HG03064 (cell line): ENCODE measurements at regions not wholly inside any gene's neighbourhood (a gene's known extent, or its start where the extent isn't known, plus 50 kb on each side); places are given as distances from the start of the nearest gene placed in this dataset.

ENCODE experiments used
- ATAC-seq: cut with Tn5 transposase; IDR thresholded peaks from one replicate; pipeline ENCODE4 v1.9.1; 2021; ENCODE audit warnings: low read depth; ENCODE audit not compliant: unreplicated experiment

- no peak for ATAC-seq
Measured at GRCh38 chr14:98512501-98513251, 759.3 kb downstream of the BCL11B start.

- ATAC-seq: no peak
Measured at GRCh38 chr14:98513558-98513957, 758.4 kb downstream of the BCL11B start.

- ATAC-seq: no peak
Measured at GRCh38 chr14:98514016-98514415, 758.0 kb downstream of the BCL11B start.

DNA sequence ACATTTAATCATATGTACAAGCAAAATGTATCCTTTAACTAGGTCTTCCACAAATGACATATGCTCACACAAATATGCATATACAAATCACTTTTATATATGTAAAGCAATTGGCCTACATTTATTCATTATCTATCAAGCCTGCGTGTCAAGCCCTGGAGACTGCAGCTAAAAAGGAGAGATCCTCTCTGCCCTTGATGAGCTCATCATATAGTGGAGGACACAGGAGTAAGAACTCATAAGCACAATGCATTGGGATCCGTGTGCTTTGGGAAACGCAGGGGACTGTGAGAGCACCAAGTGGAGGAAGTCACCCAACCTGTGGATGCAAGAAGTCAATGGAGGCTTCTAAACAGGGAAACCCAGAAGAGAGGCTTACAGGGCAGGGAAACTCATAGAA lies 735.7 kb downstream of the BCL11B start:
- ATAC-seq: no peak

GRCh38 chr14:98542316-98542715 lies 729.7 kb downstream of the BCL11B start:
- ATAC-seq: no peak

DNA sequence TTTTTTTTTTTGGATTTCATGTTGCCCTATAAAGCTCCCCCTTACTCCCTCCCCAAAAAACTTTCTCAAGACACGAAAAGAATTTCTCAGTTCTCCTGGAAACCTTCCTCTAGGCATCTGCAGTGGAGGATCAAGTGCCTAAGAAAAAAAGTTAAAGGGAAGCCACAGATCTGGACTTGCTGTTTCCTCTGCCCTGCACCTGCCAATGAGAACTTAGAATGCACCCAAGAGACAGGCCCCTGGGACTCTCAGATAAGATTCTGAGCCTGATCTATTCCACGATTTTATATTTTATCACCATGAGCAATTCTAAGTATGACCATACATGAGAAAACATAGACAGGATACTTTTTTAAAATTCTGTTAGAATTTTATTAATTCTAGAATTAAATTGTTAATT lies 728.9 kb downstream of the BCL11B start:
- no peak for ATAC-seq

DNA sequence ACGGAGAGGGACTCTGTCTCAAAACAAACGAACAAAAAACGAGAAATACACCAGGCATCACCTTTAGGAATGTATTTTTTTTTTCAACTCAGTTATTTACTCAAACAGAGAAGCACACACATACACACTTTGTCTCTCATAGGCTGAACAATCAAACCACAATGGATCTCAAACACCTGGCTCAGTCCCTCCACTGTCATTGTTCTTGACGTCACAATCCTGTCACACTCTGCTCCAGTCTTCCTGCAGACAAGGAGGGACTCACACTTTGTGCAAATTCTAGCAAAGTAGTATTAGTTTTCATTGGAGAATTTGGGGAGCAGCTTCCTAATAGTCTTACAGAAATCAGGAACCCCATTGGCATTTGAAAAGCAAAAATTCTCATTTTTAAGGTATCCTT lies 727.8 kb downstream of the BCL11B start:
- ATAC-seq: no peak

- ATAC-seq: no peak
Measured at GRCh38 chr14:98545181-98545580, 726.8 kb downstream of the BCL11B start.

- no peak for ATAC-seq
Measured at GRCh38 chr14:98548071-98548686, 723.8 kb downstream of the BCL11B start.

DNA sequence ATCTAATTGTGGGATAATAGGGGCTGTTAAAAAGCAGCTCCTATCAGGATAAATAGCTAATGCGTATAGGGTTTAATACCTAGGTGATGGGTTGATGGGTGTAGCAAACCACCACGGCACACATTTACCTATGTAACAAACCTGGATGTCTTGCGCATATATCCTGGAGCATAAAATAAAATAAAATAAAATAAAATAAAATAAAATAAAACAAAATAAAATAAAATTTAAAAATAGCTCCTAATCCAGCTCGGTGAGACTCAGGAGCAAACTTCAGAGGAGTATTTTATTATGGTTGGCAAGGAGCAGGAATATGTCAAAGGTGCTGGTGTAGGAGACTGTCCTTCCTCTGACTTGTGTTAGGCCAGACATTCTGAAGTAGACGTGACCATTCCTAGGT lies 721.0 kb downstream of the BCL11B start:
- ATAC-seq: no peak

DNA sequence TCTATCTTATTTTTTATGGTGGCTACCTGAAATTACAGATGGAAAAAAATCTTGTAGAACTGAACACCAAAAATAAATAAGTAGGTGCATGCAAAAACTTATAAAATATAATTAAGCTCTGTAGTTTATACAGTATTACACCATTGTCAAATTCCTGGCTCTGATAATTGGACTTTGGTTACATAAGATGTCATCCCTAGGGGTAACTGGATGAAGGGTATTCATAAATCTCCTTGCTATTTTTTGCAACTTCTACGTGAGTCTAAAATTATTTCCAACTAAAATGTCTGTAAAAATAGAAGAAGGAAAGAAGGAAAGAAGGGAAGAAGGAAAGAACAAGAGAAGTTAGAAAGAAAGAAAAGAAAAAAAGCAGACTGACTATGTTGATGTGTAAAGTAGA lies 716.6 kb downstream of the BCL11B start:
- no peak for ATAC-seq

DNA sequence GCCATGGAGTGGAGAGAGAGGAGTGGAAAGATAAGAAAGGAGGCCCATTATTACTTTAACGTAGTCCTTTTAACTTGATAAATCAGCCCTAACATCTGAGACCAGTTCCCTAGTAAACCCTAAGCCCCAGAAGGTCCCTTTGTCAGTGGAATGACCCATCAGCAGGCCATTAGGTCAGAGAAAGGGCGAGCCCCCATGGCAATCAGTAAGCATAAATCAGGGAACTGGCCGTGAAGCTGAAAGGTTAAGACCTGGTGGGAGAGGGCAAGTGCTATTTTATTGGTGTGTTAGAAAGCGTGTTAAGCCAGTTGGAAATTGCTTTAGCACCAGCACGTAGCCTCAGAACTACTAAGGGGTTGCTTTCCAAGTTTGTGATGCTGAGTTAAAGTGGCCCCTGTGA lies 708.0 kb downstream of the BCL11B start:
- ATAC-seq: no peak

DNA sequence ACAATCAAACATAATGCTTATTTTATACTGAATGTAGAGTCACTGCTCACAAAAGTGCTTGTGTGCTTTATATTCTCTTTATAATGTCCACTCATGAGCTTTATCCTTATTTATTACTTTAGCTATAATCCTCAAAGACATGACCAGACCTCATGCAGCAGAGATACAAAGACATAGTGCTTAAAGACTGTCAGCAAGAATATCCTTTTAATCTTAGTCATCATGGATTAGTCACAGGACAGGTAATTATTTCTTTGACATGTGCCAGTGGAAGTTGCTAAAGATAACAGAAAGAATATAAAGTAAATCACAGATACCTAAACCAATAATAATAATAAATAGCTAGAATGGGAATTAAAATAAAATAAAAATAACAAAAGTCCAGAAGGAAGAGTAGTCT lies 707.5 kb downstream of the BCL11B start:
- no peak for ATAC-seq

- ATAC-seq: no peak
Measured at GRCh38 chr14:98571104-98571503, 700.9 kb downstream of the BCL11B start.

GRCh38 chr14:98573082-98573481 lies 698.9 kb downstream of the BCL11B start:
- ATAC-seq: no peak

- no peak for ATAC-seq
Measured at GRCh38 chr14:98576463-98576862, 695.5 kb downstream of the BCL11B start.

GRCh38 chr14:98578204-98578603 lies 693.8 kb downstream of the BCL11B start:
- ATAC-seq: no peak

- no peak for ATAC-seq
Measured at GRCh38 chr14:98579140-98579539, 692.9 kb downstream of the BCL11B start.

DNA sequence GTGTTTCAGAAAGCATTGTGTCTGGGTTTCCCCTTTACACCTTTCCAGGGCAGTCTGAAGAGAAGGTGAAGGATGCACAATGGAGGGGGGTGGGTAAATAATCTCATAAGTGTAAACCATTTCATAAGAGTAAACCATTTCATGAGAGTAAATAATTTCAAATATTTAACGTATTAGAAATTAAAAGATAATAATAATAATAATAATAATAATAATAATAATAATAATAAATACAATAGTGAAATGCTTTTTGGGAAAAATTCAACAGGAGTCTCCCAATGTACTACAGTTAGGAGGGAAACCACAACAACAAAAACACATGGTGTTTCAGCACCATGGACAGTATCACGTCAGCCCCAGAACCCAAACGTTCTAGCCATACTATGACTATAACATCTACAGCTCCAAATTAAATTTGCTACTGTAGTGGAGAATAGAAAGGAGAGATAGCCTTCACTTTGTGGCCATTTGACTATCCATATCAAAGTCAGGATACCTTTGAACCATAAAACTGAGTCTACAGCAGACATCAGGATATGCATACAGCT lies 691.8 kb downstream of the BCL11B start:
- ATAC-seq: no peak

GRCh38 chr14:98582276-98582675 lies 689.7 kb downstream of the BCL11B start:
- no peak for ATAC-seq

- ATAC-seq: no peak
Measured at GRCh38 chr14:98591161-98591560, 680.8 kb downstream of the BCL11B start.

GRCh38 chr14:98592611-98593170 lies 679.3 kb downstream of the BCL11B start:
- no peak for ATAC-seq
